HG02759 (cell line): ENCODE measurements at regions not wholly inside any gene's neighbourhood (a gene's known extent, or its start where the extent isn't known, plus 50 kb on each side); places are given as distances from the start of the nearest gene placed in this dataset.
"Not testable (repeated sequence)": the region's sequence is repeated elsewhere in the genome, so short reads cannot be mapped to it uniquely, and the experiment has no call there.

Experiments used
- ATAC-seq: cut with Tn5 transposase; IDR thresholded peaks from one replicate; pipeline ENCODE4 v1.9.1; 2021; ENCODE audit warnings: mild to moderate bottlenecking, moderate library complexity; ENCODE audit not compliant: unreplicated experiment

- ATAC-seq = not testable (repeated sequence)
These were observed 537.4 kb upstream of the STEAP1 start for GRCh38 chr7:89616829-89617228.

- no peak for ATAC-seq
These were observed 536.0 kb upstream of the STEAP1 start for GRCh38 chr7:89618274-89618673.

- no peak for ATAC-seq
These were observed 532.2 kb upstream of the STEAP1 start for GRCh38 chr7:89621925-89622641.

GRCh38 chr7:89623018-89623672 is 531.1 kb upstream of the STEAP1 start:
- peak; percentile 95 for ATAC-seq

- not testable (repeated sequence) for ATAC-seq
These were observed 530.1 kb upstream of the STEAP1 start for GRCh38 chr7:89624155-89624554.

GRCh38 chr7:89648509-89648908 is 505.8 kb upstream of the STEAP1 start:
- ATAC-seq = no peak

GRCh38 chr7:89655946-89656345 is 498.3 kb upstream of the STEAP1 start:
- no peak for ATAC-seq

GRCh38 chr7:89661876-89662275 is 492.4 kb upstream of the STEAP1 start:
- no peak for ATAC-seq

GRCh38 chr7:89666136-89666835 is 488.0 kb upstream of the STEAP1 start:
- no peak for ATAC-seq

GRCh38 chr7:89680161-89680560 is 474.1 kb upstream of the STEAP1 start:
- no peak for ATAC-seq

- ATAC-seq = no peak
These were observed 472.8 kb upstream of the STEAP1 start for GRCh38 chr7:89681448-89681847.

- no peak for ATAC-seq
These were observed 469.0 kb upstream of the STEAP1 start for GRCh38 chr7:89685287-89685686.

- ATAC-seq = no peak
These were observed 467.1 kb upstream of the STEAP1 start for GRCh38 chr7:89687211-89687610.

- ATAC-seq = no peak
These were observed 459.0 kb upstream of the STEAP1 start for GRCh38 chr7:89695241-89695640.

GRCh38 chr7:89714131-89714530 is 440.1 kb upstream of the STEAP1 start:
- ATAC-seq = no peak

- not testable (repeated sequence) for ATAC-seq
These were observed 435.3 kb upstream of the STEAP1 start for GRCh38 chr7:89718941-89719340.

- ATAC-seq = no peak
These were observed 425.8 kb upstream of the STEAP1 start for GRCh38 chr7:89728481-89728880.

GRCh38 chr7:89731751-89732445 is 422.4 kb upstream of the STEAP1 start:
- no peak for ATAC-seq

GRCh38 chr7:89738549-89738948 is 415.7 kb upstream of the STEAP1 start:
- ATAC-seq = no peak

- no peak for ATAC-seq
These were observed 396.4 kb upstream of the STEAP1 start for GRCh38 chr7:89757910-89758309.

- no peak for ATAC-seq
These were observed 393.6 kb upstream of the STEAP1 start for GRCh38 chr7:89760690-89761089.
